HG02610 (cell line): ENCODE measurements at regions not wholly inside any gene's neighbourhood (a gene's known extent, or its start where the extent isn't known, plus 50 kb on each side); places are given as distances from the start of the nearest gene placed in this dataset.
A peak's percentile ranks its signal among the peaks of the same experiment; 100 is the strongest.
"Not testable (repeated sequence)": the region's sequence is repeated elsewhere in the genome, so short reads cannot be mapped to it uniquely, and the experiment has no call there.

Experiments
- ATAC-seq: cut with Tn5 transposase; IDR thresholded peaks from one replicate; pipeline ENCODE4 v1.9.1; 2021; ENCODE audit warnings: mild to moderate bottlenecking, moderate library complexity; ENCODE audit not compliant: unreplicated experiment

GRCh38 chr4:64216741-64217140 lies 192.5 kb downstream of the TECRL start:
- no peak for ATAC-seq

GRCh38 chr4:64205376-64205775 lies 203.9 kb downstream of the TECRL start:
- no peak for ATAC-seq

- no peak for ATAC-seq
Measured at GRCh38 chr4:64200001-64200555, 209.2 kb downstream of the TECRL start.

- no peak for ATAC-seq
Measured at GRCh38 chr4:64195582-64195981, 213.7 kb downstream of the TECRL start.

- ATAC-seq: no peak
Measured at GRCh38 chr4:64192731-64193412, 216.4 kb downstream of the TECRL start.

GRCh38 chr4:64174247-64174882 lies 234.9 kb downstream of the TECRL start:
- no peak for ATAC-seq

- no peak for ATAC-seq
Measured at GRCh38 chr4:64166365-64166764, 242.9 kb downstream of the TECRL start.

- peak; percentile 83 for ATAC-seq
Measured at GRCh38 chr4:64158648-64159326, 250.5 kb downstream of the TECRL start.

GRCh38 chr4:64157397-64157796 lies 251.9 kb downstream of the TECRL start:
- ATAC-seq: no peak

- no peak for ATAC-seq
Measured at GRCh38 chr4:64156253-64156652, 253.0 kb downstream of the TECRL start.

- no peak for ATAC-seq
Measured at GRCh38 chr4:64146030-64146429, 263.2 kb downstream of the TECRL start.

GRCh38 chr4:64144994-64145393 lies 264.3 kb downstream of the TECRL start:
- no peak for ATAC-seq

GRCh38 chr4:64130907-64131306 lies 278.3 kb downstream of the TECRL start:
- no peak for ATAC-seq

GRCh38 chr4:64125354-64125753 lies 283.9 kb downstream of the TECRL start:
- no peak for ATAC-seq

- ATAC-seq: no peak
Measured at GRCh38 chr4:64121803-64122202, 287.4 kb downstream of the TECRL start.

GRCh38 chr4:64105903-64106302 lies 303.3 kb downstream of the TECRL start:
- ATAC-seq: no peak

- ATAC-seq: no peak
Measured at GRCh38 chr4:64095398-64095797, 313.9 kb downstream of the TECRL start.

GRCh38 chr4:64079316-64079715 lies 329.9 kb downstream of the TECRL start:
- ATAC-seq: no peak

- ATAC-seq: no peak
Measured at GRCh38 chr4:64068096-64068495, 341.2 kb downstream of the TECRL start.

GRCh38 chr4:64062991-64063390 lies 346.3 kb downstream of the TECRL start:
- ATAC-seq: no peak

- ATAC-seq: not testable (repeated sequence)
Measured at GRCh38 chr4:64037033-64037432, 372.2 kb downstream of the TECRL start.

GRCh38 chr4:64022560-64022959 lies 386.7 kb downstream of the TECRL start:
- no peak for ATAC-seq
